GM12892 (cell line): ENCODE measurements at regions not wholly inside any gene's neighbourhood (a gene's known extent, or its start where the extent isn't known, plus 50 kb on each side); places are given as distances from the start of the nearest gene placed in this dataset.

Experiments
- POLR2A ChIP-seq: IDR thresholded peaks from 2 replicates; pipeline ENCODE4 v1.6.1; 2011; ENCODE audit warnings: low read depth, low read length, control low read depth
- POLR2AphosphoS5 ChIP-seq: IDR thresholded peaks from 2 replicates; pipeline ENCODE4 v1.6.1; 2011; ENCODE audit warnings: low read depth, low read length, control low read depth

GRCh38 chr5:20694121-20694520 lies 706.1 kb upstream of the CDH18 start:
- TF ChIP-seq POLR2A, result no peak
- no peak for TF ChIP-seq POLR2AphosphoS5
